ENCODE measurements at regions not wholly inside any gene's neighbourhood (a gene's known extent, or its start where the extent isn't known, plus 50 kb on each side); places are given as distances from the start of the nearest gene placed in this dataset.
"Not testable (repeated sequence)": the region's sequence is repeated elsewhere in the genome, so short reads cannot be mapped to it uniquely, and the experiment has no call there.

DNA sequence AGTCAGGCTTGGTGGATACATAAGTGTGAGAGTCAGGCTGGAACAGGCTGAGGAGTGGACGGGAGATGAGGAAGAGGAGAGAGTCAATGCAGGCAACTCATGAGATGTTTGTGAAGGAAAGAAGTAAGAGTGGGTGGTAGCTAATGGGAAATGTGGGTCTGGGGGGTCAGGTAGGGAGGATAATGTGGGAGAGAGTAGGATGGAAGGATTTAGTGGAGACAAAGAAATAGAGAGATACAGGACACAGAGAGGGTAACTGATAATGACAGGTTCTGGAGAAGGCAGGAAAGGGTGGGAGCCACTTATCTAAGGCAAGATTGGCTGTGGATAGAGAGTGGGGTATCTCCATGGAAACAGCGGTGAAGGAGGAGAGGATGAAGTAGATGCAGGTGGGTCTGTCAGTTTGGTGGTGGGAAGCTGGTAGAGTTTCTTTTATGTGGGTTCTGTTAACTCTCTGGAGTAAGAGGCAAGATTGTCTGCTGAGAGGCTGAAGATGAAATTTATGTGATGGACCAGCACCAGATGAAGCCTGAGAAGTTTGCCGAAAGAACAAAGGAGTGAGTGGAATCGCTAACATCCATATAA, 190.6 kb upstream of the SPRED2 start:
- no peak for DNase-seq

DNA sequence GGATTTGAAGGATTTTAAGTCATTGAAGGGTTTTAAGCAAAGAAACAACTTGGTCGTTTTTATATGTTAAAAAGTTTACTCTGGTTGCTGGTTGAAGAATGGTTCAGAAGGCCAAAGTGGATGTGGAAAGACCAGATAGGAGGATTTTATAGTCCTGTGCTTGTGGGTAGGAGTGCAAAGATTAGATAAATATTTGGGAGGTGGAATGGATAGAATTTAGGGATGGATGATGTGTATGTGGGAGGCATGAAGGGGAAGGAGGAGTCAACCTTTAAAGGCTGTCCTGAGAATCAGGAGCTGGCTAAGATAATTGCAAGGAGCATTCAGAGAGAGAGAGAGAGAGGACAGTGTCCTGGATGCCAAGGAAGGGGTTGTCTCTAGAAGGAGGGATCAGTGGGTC, 190.1 kb upstream of the SPRED2 start:
- no peak for DNase-seq

DNA sequence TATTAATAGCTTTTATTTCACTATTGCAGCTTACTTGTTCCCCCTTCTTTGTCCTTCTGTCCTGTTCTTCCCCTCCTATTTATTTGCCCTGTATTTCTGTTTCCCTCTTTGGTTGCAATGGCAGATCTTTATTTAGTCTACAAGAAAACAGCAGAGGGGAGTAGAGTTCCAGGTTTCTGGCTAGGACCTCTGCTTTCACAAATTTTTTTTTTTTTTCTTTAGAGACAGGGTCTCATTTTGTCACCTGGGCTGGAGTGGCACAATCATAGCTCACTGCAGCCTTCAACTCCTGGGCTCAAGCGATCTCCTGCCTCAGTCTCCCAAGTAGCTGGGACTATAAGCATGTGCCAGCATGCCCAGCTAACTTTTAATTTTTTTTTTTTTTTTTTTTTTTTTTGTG, 188.1 kb upstream of the SPRED2 start:
- no peak for DNase-seq

GRCh38 chr2:65620026-65620425, 187.6 kb upstream of the SPRED2 start:
- DNase-seq: no peak

DNA sequence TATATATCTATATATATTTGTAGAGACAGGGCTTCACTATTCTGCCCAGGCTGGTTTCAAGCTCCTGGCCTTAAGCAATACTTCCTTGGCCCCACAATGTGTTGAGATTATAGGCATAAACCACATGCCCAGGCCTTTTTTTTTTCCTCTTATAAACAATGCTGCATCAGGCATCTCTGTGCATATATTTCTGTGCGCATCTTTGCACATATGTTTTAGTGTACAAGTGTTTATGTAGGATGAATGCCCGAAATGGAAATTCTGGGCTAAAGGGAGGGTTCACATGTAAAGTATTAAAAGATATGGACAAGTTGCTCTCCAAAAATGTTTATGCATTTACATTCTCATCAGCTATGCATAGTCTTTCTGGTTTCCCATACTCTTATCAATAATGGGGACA, 183.2 kb upstream of the SPRED2 start:
- no peak for DNase-seq

DNA sequence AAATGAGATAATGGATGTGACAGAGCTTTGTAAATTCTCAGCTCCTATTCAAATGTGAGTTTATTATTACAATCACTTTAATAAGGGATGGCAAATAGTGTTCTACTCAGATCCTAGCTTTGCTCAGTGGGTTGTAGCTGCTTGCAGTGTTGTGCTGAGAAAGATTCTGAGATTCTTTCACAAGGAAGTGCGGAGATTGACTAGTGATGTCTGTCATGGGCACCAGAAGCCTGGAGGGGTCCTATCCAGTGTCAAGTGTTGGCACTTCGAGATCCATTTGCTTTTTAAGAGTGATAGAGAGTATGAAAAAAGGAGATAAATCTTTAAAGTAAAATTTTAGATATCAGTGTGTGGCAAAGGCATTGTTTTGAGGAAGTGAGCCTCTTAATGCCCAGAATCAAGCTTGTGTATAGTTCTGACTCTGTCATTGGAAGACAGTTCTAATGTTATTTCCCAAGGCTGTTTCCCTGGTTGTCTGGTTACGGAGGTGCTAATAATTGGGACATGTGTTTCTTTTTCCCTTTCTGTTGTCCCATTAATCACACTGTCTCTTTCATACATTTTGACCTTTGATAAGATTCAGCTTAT, 181.7 kb upstream of the SPRED2 start:
- no peak for DNase-seq

- DNase-seq: no peak
Measured at GRCh38 chr2:65611488-65611887, 179.1 kb upstream of the SPRED2 start.

- no peak for DNase-seq
Measured at GRCh38 chr2:65608916-65609315, 176.5 kb upstream of the SPRED2 start.

GRCh38 chr2:65608466-65608865, 176.1 kb upstream of the SPRED2 start:
- no peak for DNase-seq

DNA sequence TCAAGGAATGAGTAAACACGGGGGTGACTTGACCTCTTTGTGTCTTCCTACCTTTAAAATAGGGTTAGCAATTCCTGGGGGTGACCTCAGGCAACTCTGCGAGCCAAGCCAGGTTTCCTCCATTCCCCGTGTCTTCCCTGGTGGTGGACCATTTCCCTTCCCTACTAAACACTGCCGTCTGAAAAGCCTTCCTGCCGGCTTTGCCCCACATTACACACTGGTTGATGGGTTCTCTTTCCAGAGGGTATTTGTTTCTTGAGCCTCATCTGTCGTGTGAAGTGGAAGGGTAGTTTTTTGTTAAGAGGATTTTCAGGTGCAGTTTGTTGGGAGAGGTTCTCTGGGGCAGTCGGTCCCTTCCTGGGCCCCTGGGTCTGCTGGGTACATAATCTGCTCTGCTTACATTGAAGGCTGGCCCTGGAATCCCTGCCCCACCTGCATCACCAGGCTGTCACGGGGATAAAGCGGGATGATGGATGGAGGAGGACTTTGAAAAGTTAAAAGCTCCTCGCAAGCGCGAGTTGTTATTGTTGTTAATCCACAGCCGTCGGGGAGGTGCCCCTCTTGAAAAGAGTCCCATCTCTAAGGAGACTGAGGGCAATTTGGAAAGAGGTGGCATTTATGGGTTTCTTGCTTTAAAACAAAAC, 175.4 kb upstream of the SPRED2 start:
- no peak for DNase-seq

DNA sequence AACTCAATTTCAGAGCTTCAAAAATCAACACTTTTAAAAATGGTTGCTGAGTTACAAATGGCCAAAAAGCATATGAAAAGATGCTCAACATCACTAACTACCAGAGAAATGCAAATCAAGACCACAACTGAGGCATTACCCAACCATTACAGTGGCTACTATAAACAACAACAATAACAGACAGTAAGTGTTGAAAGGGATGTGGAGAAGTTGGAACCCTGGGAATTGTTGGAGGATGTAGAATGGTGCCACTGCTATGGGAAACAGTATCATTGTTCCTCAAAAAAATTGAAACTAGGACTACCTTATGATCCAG, 173.3 kb upstream of the SPRED2 start:
- DNase-seq: no peak

GRCh38 chr2:65605058-65605742, 172.8 kb upstream of the SPRED2 start:
- DNase-seq: peak; percentile 3

DNA sequence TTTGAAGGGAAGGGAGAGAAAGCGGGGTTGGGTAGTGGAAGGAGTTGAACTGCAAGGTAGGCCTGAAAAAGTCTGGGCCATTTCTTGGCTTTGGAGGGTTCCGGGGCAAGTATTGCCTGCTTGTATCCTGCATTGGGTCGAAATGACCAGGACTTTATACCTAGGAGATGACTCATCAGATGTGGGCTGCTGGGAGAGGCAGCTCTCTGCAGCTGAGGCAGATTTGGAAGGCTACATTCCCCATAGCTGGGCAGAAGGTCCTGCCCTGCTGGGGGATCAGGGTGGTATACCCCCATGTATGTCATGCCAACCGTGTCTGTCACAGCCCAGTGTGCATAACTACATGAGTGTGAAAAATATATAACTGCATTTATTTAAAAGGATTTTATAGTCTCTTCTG, 171.8 kb upstream of the SPRED2 start:
- DNase-seq: no peak

- DNase-seq: no peak
Measured at GRCh38 chr2:65602603-65603235, 170.3 kb upstream of the SPRED2 start.

DNA sequence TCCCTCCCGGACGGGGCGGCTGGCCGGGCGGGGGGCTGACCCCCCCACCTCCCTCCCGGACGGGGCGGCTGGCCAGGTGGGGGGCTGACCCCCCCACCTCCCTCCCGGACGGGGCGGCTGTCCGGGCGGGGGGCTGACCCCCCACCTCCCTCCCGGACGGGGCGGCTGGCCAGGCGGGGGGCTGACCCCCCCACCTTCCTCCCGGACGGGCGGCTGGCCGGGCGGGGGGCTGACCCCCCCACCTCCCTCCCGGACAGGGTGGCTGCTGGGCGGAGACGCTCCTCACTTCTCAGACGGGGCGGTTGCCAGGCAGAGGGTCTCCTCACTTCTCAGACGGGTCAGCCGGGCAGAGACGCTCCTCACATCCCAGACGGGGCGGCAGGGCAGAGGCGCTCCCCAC, 168.5 kb upstream of the SPRED2 start:
- not testable (repeated sequence) for DNase-seq

DNA sequence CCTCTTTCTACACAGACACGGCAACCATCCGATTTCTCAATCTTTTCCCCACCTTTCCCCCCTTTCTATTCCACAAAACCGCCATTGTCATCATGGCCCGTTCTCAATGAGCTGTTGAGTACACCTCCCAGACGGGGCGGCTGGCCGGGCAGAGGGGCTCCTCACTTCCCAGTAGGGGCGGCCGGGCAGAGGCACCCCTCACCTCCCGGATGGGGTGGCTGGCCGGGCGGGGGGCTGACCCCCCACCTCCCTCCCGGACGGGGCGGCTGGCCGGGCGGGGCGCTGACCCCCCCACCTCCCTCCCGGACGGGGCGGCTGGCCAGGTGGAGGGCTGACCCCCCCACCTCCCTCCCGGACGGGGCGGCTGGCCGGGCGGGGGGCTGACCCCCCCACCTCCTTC, 168.0 kb upstream of the SPRED2 start:
- not testable (repeated sequence) for DNase-seq

GRCh38 chr2:65599693-65600092, 167.3 kb upstream of the SPRED2 start:
- DNase-seq: no peak

DNA sequence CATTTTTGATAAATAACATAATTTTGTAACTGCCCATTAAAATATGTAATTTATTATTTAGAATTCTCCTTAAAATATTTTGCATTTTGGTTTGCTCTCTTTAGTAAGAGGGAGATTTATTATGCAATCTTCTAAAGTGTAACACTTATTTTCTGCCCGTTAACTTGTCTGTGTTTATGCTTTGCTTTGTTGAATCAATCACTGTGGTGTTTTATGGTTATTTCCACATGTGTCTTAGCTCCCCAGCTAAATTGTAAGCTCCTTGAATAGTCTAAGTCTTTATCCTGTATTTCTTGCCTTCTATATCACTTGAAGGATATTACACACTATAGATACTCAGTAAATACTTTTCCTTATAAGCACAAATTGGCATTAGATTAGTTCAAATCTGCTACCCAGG, 166.6 kb upstream of the SPRED2 start:
- no peak for DNase-seq

DNA sequence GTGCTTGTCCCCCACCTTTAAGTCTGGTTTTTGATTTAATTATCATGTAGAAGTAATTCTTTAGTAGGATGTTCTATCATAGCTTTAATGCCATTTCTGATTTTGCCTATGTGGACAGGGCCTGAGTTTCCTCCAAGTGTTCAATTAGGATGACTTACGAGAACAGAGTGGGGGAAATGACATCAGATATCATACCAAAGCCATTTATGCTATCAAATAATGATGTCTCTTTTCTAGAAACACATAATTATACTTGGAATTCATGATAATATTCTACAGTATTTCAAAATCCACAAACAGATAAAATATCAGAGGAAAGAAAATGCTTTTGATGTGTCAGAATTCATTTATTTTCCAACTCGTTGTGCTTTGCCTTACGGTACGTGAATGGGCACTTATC, 165.9 kb upstream of the SPRED2 start:
- no peak for DNase-seq

- DNase-seq: no peak
Measured at GRCh38 chr2:65595630-65596029, 163.2 kb upstream of the SPRED2 start.

- DNase-seq: no peak
Measured at GRCh38 chr2:65594150-65594549, 161.8 kb upstream of the SPRED2 start.

DNA sequence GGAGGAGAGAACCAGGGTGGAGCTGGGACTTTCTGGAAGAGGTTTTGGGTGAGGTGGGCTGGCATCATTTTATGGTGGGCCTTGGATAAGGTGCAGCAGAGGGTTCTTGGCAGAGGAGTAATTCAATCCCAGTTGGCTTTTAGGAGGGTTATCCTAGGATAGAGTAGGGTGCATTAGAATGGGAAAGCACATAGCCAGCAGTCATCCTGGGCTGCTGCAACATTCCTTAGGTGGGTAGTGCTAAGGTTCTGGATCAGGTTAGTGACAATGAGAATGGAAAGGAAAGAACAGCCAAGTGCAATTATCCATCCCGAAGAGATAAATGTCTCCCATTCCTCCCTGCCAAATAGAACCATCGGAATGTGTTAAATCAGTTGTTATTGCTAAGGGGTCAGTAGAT, 157.3 kb upstream of the SPRED2 start:
- no peak for DNase-seq

DNA sequence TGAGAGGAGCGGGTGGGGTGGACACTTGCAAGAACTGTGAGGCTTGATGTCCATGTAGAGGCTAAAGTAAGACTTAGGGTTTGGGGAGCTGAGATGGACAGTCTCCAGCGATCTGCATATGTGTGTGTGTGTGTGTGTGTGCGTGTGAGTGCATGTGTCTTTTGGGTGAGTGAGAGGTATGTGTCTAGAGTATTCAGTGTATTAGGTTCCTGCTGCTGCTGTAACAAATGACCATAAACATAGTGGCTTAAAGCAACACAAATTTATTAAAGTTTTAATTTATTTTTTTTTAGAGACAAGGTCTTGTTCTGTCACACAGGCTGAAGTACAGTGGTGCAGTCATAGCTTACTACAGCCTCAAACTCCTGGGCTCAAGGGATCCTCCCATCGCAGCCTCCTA, 155.4 kb upstream of the SPRED2 start:
- DNase-seq: no peak

DNA sequence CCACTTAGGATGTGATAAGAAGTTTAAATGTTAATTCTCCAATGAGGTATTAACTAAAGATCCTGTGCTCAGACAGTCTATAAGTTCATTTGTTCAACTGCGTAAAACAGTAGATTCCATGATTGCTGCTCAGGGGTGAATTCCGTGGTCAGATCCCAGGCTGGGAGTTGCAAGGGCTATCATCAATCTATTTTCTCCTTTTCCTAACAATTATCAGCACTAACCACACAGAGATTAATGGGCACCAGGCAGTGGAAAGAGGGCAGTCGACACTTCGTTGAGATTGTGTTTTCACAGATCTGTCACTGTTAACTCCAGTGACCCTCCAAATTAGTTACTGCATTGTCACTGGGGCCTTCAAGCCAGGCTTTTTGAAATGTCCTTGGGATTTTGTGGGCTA, 154.1 kb upstream of the SPRED2 start:
- no peak for DNase-seq

Data from suppressor macrophage treated with lipopolysaccharide for 4 hours (primary cell).